Fibroblast of the aortic adventitia (primary cell): ENCODE measurements at regions not wholly inside any gene's neighbourhood (a gene's known extent, or its start where the extent isn't known, plus 50 kb on each side); places are given as distances from the start of the nearest gene placed in this dataset.
"Not testable (repeated sequence)": the region's sequence is repeated elsewhere in the genome, so short reads cannot be mapped to it uniquely, and the experiment has no call there.

Experiments
- DNase-seq: peaks from one replicate; pipeline ENCODE4 v3.0.0-alpha.2; 2010; ENCODE audit warnings: low read depth
- H3K4me3 ChIP-seq: 2 replicates; pipeline ENCODE4 v1.5.1; 2011; ENCODE audit warnings: low read depth, mild to moderate bottlenecking, control low read depth, low read length, moderate library complexity
- CTCF ChIP-seq: IDR thresholded peaks from 2 replicates; pipeline ENCODE4 v1.5.1; 2011; ENCODE audit warnings: mild to moderate bottlenecking, low read length, control low read depth, inconsistent platforms; ENCODE audit not compliant: insufficient read depth

GRCh38 chr5:63118221-63118620, 539.6 kb downstream of the LRRC70 start:
- no peak overlapping the region for H3K4me3 ChIP-seq
- no peak for DNase-seq
- no peak for TF ChIP-seq CTCF

- no peak overlapping the region for H3K4me3 ChIP-seq
- DNase-seq, result no peak
- TF ChIP-seq CTCF, result no peak
Measured at GRCh38 chr5:63111891-63112290, 533.3 kb downstream of the LRRC70 start.

- no peak overlapping the region for H3K4me3 ChIP-seq
- no peak for DNase-seq
- no peak for TF ChIP-seq CTCF
Measured at GRCh38 chr5:63101870-63102269, 523.3 kb downstream of the LRRC70 start.

- no peak for TF ChIP-seq CTCF
- H3K4me3 ChIP-seq, result no peak overlapping the region
- no peak for DNase-seq
Measured at GRCh38 chr5:63097286-63097685, 518.7 kb downstream of the LRRC70 start.

- H3K4me3 ChIP-seq, result no peak overlapping the region
- TF ChIP-seq CTCF, result no peak
- no peak for DNase-seq
Measured at GRCh38 chr5:63094730-63095129, 516.1 kb downstream of the LRRC70 start.

- no peak for DNase-seq
- no peak for TF ChIP-seq CTCF
- no peak overlapping the region for H3K4me3 ChIP-seq
Measured at GRCh38 chr5:63089147-63089546, 510.5 kb downstream of the LRRC70 start.

- TF ChIP-seq CTCF, result no peak
- DNase-seq, result no peak
- no peak overlapping the region for H3K4me3 ChIP-seq
Measured at GRCh38 chr5:63085561-63085960, 506.9 kb downstream of the LRRC70 start.

GRCh38 chr5:63083689-63084088, 505.1 kb downstream of the LRRC70 start:
- not testable (repeated sequence) for H3K4me3 ChIP-seq, DNase-seq
